M059J (cell line): ENCODE measurements at regions not wholly inside any gene's neighbourhood (a gene's known extent, or its start where the extent isn't known, plus 50 kb on each side); places are given as distances from the start of the nearest gene placed in this dataset.

ENCODE experiments used
- DNase-seq: peaks from one replicate; pipeline ENCODE4 v3.0.0-alpha.2; 2012; ENCODE audit warnings: low read depth

DNA sequence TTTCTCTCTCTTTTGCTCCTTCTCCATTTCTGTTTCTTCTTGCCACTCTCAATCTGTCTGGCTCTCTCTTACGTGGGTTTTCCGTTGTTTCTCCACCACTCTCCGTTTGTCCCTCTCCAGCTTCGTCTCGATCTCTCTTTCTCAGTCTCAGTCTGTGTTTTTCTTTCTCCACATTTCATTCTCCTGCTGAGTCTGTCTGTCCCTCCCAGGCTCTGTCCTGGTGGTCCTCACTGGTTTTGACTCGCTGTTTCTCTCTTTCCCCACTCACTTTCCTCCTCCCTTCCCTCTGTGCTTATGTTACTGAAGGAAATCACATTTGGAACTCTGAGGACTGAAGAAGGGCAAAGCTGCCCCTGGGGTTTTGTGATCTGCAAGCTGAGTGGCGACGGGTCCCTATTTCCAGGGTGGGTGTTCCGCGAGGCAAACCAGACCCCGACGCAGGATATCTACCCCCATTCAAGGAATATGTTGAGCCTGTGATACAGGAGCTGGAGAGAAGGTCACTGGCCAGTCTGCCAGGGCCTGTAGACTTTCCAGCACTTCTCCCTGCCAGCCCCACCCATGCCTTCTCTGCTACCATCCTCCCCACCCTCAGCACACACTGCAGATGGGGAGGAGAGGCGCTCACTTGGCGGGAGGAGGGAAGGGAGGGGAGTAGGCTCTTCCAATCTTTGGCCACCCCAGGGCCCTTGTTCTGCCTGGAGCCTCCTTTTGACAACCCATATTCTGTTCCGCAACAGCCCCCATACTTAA lies 102.7 kb upstream of the MAP1LC3B2 start:
- DNase-seq = peak; percentile 39

DNA sequence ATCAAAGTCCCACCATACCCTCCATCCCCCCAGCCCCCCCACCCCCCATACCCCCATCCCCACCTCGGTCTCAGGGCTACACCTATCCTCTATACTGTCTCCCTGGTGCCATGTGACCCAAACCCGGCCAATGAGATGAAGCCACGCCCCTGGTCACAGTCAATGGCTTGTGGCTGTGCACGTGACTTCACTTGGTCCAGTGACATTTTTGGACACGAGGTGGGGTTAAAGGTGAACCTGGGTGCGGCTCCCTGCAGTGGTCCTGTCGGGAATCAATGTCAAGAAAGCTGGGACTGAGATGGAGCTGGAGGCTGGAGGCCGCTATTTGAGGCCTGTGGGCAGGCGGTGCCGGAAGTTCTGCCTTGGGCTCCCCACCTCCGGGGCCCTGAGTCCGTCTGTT lies 100.7 kb upstream of the MAP1LC3B2 start:
- no peak for DNase-seq

DNA sequence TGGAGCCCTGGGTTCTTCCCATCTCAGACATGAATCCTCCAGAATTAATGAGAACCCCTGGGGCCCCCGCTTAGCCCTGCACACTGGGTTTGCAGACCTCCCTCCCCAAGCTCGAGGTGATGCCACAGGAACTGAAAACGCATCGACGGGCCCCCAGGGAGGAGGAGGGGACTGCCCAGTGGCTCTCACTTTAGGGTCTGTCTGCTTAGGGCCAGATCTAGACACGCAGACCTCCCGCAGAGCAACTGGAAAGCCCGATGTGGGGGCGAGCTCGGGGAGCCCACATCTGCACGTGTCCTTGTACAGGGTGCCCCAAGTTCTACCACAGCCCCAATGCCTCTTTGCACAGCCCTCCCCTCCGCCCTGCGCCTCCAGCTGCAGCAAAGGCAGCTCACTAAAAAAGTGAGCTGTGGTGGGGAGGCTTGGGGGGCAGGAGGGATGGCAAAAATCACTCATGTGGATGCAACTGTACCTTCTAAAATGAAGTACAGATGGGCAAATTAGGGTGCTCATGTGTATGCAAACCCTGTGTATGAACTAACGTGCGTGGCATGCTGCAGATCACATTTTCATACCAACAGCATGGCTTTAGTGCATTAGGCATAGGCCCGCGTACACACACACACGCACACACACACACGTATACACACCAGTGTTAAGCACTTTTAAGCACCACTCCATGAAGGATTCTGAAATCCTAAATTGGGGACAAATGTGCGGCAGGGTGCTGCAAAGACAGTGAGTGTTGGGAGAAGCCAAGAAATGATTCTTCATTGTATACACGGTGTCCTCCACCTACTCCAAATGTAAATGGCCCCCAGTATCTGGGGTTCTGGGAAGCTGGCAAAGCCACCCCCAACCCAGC lies 99.9 kb upstream of the MAP1LC3B2 start:
- no peak for DNase-seq

DNA sequence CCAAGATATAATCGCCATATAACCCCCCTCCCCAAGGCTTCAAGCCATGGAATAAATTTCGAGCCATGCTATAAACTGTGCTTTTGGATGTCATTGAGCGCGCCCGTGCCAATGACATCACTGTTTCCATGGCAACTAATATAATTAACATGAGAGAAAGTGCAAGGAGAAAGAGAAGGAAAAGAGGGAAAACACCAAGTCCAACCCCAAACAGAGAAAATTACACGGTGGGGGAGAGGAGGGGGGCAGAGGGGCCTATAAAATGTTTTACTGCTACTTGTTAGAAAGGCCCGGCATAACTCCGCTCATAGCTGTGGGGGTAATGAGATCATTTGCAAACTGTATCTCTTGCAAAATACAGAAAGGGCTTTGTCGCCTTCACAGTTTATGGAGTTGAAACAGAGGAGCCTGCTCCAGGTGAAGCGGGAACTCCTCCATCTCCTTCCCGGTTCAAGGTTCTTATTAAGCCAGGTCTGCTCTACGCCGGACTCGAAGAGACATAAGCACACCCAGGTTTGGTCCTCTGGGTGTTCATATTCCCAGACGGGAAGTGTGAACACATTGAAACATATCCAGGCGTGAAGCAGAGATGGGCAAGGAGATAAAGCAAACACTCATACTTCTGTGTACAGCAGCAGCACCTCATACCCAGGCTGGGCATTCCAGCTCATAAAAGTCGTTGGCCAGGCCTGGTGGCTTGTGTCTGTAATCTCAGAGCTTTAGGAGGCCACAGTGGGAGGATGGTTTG lies 99.1 kb upstream of the MAP1LC3B2 start:
- DNase-seq = peak; percentile 36

DNA sequence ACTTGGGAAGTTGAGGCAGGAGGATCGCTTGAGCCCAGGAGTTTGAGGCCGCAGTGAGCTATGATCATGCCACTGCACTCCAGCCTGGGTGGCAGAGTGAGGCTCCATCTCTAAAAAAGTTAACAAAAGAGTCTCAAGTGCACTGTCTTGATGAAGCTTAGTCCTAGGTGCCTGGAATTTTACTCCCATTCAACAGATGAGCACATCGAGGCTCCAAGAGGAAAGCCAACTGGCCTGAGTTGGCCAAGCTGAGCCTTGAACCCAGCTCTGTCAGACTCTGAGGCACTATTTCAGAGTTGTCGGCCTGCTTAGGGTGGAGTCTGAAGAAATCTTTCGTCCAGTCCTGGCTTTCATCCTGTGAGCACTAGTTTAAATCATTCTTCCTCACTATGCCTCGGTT lies 98.1 kb upstream of the MAP1LC3B2 start:
- DNase-seq = no peak

DNA sequence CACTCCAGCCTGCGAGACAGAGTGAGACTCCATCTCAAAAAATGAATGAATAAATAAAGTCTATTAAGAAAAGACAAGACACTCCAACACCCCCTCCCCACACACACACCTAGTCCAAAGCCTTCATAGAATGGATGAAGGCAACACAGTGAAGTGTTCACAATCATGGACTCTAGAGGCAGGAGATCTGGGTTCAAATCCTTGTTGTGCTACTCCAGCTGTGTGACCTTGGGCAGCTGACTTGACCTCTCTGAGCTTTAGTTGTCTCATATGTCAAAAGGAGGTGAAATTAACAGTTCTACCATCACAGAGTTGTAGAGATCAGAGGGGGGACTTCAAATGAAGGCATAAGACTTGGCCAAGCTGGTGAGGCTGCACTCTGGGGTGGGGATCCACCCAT lies 95.8 kb upstream of the MAP1LC3B2 start:
- DNase-seq = no peak

DNA sequence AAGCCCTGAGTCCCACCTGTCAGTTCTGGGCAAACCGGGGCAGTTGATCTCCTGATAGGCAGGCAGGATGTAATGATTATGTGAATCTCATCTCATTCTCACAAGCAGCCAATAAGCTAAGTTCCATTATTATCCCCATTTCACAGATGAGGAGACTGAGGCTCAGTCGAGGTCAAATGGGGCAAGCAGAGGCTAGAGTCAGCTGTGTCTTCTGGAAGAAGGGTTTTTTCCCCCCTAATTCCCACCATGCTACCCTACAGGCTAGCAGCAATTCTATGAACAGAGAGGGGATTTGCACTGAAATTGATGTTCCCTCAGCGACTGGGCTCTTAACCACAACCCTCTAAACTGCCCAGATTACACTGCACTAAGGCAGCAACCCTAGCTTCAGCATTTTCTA lies 93.8 kb upstream of the MAP1LC3B2 start:
- DNase-seq = no peak

DNA sequence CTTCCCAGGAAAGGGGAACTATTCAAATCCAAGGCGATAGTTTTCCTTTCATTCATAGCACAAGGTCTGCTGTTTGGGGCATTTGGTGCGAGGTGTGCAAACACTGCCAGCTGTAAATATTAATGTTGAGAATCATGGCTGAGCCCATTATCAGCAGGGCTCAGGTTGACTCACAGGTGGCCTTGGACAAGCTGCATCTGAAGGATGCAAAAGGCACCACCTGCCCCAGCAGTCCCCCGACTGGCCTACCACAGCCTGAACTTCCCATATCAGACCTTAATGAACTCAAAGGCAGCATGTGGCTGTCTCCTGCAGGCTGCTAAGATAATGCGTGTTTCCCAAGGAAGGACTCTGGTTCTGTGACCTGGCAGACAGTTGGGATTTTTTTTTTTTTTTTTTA lies 93.3 kb upstream of the MAP1LC3B2 start:
- no peak for DNase-seq

DNA sequence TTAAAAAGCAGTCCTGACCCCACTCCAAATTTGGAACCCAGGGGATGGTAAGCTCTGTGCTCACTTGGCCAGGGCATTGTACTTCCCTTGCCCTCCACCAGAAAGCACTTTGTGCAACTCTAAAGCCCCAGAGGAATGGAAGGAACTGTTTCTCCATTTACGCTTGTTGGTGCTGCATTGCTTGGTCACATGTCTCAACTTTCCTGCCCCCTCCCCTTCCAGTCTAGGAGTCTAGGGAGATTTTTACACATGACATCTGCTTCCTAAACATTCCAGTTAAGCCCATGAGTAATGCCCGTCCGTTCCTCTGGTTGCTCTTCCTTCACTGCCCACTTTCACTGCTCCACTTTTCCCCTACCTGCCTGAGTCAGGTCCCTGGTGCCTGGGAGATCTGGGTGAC lies 92.6 kb upstream of the MAP1LC3B2 start:
- peak; percentile 29 for DNase-seq

DNA sequence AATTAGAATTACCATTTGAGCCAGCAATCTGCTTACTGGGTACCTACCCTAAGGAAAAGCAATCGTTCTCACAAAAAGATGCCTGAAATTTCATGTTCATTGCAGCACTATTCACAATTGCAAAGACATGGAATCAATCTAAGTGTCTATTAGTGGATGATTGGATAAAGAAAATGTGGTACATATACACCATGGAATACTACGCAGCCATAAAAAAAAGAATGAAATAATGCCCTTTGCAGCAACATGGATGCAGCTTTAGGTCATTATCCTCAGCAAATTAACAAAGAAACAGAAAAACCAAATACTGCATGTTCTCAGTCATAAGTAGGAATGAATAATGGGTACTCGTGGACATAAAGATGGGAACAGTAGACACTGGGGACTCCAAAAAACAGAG lies 89.8 kb upstream of the MAP1LC3B2 start:
- no peak for DNase-seq

DNA sequence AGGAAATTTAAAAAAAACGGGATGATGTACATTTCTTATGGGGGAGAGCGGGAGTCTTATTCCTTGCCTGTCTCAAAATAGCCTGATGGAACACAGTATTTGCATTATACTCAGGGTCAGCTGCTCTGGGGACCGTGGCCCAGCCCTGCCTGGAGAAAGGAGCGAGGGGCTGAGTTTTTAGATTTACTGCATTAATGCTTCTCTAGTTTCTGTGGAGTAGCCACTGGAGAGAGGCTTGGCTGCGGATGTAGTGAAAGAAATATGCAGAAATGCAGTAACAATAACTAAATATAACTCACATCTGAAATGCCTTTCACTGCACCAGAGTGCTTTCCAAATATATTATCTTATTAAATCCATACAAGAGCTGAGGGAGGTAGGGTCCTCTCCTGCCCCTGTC lies 87.6 kb upstream of the MAP1LC3B2 start:
- DNase-seq = no peak

DNA sequence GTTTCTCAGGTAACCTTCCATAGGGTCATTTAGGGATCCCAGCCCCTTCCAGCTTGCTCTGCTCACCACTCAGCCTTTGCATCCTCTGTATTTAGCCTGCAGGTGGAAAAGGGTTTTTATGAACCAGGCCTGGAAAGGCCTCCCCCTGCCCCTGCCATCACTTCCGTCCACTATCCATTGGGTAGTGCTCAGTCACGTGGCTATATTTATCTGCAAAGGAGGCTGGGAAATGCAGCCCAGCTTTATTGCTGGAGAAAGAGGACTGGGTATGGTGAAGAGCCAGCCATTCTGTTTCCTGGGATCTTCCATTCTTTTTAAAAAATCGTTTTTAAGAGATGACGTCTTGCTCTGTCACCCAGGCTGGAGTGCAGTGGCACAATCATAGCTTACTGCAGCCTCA lies 87.0 kb upstream of the MAP1LC3B2 start:
- no peak for DNase-seq

DNA sequence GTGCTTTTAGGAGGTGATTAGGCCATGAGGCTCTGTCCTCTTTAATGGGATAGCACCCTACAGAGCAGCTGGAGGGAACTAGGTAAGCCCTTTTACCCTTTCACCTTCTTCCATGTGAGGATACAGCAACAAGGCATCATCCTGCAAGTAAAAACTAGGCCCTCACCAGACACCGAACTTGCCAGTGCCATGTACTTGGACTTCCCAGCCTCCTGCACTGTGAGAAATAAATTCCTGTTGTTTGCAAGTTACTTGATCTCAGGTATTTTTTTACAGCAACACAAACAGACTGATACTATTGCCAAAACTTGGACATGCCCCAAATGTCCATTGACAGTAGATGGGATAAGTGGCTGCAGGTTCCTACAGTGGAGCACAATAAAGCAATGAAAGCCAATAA lies 85.8 kb upstream of the MAP1LC3B2 start:
- no peak for DNase-seq

DNA sequence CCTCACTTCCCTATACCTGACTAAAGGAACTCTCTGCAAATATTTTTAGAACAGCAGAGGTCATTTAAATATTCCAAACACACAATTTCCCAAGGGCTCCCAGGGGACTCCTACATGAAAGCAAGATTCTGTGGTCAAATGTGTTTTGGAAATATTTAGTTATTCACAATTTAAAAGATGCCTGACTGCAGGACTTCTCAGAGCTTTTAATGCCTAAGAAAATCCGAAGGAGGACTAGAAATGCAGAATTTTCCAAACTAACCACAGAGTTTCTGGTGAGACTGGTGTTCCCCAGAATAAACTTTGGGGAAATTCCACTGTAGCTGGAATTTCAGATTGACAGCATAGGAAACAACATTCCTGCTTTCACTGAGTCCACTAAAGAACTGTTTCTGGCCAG lies 84.8 kb upstream of the MAP1LC3B2 start:
- DNase-seq = peak; percentile 32

DNA sequence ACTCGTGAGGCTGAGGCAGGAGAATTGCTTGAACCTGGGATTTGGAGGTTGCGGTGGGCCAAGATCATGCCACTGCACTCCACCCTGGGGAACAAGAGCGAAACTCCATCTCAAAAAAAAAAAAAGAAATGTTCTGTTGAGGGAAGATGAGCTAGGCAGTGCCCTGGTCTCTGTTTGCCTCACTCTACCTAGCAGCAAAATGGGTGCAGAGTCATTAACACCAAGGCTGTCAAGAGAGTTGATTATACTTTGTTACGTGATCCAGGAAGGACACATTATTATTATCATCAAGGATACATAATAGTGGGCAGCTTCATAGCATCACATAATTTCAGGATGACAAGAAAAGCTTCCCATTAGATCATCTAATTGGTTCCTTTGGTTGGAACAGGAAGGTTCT lies 84.3 kb upstream of the MAP1LC3B2 start:
- no peak for DNase-seq

DNA sequence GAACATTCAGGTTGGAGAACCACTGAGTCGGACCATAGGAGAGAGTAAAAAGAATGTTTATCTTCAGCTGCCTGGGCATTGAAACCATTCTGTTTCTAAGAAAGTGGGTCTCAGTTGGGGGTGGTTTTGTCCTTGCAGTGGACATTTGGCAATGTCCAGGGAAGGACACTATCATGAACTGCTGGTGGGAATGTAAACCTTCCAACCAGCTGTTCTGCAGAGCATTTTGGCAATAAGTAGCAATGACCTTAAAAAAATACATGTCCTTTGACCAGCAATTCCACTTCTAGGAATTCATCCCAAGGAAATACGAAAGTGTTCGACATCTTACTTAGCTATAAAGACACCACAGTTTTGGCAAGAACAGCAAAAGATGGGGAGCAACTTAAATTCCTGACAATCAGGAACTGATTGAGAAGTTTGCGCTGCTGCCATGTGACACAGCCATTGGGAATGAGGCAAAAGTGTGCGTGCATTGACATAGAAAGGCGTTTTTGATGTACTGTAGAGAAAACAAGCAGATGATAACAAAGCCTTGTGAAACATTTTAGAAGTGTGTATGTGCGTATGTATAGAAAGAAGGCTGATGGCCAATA lies 82.9 kb upstream of the MAP1LC3B2 start:
- no peak for DNase-seq

DNA sequence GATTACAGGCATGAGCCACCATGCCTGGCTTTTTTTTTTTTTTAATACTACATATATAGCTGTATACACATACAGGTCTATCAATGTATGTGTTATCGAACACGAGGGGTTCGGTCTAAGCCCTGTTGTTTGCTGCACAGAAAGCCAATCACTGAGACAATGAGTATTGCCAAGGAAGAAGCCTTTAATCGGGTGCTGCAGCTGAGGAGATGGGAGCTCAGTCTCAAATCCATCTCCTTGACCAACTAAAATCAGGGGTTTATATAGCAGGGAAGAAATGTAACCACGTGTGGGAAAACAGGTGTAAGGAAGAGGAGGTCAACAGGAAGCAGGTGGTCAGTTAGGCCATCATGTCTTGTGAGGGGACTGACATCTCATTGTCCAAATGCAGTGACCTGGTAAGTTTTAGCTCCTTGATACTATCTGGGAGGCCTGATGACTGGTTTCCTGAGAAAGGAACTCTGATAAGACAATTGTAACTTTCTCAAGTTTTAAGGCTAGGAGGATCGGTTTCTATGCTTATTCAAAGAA lies 80.9 kb upstream of the MAP1LC3B2 start:
- DNase-seq = no peak

DNA sequence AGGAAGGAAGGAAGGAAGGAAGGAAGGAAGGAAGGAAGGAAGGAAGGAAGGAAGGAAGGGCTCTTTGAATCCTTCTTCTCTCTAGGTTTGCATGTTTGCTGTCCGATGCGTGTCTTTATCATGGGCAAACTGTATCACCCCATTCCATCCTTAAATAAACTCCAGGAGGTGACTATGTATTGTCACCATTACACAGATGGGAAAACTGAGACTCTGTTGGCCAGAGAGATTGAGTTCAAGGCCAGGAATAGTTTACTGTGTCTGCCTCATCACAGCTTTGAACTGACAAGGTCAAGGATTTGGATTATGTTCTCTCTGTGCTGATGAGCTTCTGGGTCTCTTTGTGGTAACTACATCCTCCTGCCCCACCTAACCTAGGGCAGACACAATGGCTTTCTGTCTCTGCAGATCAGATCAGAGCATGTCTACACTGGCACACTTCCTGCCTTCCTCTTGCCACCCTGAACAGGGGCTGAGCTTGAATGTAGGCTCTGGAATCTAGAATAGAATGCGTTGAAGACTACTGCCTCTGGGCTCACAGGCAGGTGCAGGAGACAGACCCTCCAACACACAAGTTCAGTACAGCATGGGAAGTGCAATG lies 78.9 kb upstream of the MAP1LC3B2 start:
- no peak for DNase-seq

DNA sequence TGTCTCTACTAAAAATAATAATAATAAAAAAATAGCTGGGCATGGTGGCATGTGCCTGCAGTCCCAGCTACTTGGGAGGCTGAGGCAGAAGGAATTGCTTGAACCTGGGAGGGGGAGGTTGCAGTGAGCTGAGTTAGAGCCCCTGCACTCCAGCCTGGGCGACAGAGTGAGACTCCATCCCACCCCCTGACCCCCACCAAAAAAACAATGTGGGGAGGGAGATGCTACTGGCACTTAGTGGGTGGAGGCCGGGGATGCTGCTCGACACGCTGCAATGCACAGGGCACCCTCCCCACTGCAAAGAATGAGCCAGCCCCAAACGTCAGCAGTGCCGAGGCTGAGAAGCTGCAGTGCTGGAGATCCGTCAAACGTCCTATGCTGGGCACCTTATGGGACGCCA lies 77.5 kb upstream of the MAP1LC3B2 start:
- DNase-seq = no peak

DNA sequence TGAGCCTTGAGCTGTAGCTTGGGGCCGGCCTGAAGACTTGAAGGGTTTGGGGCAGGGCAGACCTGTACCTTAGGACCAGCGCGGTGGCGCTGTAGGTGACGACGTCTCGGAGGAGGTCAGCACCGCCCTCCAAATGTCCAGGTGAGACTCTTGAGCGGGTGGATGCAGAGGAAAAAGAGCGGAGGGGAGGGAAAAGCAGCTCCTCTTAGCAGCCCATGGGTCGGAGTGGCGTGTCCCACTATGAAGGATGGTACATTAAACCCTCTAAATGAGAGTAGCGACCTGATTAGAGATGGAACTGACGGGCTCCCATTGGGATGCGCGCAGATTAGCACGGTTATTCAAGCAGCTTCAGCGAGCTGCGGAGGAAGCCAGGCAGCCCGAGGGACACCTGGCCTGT lies 77.0 kb upstream of the MAP1LC3B2 start:
- no peak for DNase-seq

DNA sequence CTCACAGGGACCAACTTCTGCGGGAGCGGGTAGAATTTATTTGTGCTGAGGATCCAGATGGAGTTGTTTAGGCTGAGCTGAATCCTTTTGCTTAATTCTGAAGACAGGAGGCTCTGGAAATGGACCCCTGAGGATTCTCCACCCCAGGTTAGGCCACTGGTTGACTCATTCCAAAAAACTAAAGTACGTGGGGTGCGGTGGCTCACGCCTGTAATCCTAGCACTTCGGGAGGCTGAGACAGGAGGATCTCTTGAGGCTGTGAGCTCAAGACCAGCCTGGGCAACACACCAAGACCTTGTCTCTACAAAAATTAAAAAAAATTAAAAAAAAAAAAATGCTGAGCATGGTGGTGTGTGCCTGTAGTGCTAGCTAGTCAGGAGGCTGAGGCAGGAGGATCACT lies 76.3 kb upstream of the MAP1LC3B2 start:
- DNase-seq = no peak
